IMR-90 (cell line): ENCODE measurements at regions not wholly inside any gene's neighbourhood (a gene's known extent, or its start where the extent isn't known, plus 50 kb on each side); places are given as distances from the start of the nearest gene placed in this dataset.

ENCODE experiments used
- BHLHE40 ChIP-seq: fragments of 150-350 bp; IDR thresholded peaks from 2 replicates; pipeline ENCODE4 v1.6.1; 2016; ENCODE audit warnings: mild to moderate bottlenecking, low read depth, low read length
- CEBPB ChIP-seq: IDR thresholded peaks from 2 replicates; pipeline ENCODE4 v1.6.1; 2012; ENCODE audit warnings: low read depth, low read length, improper control_type of control experiment
- CHD1 ChIP-seq: IDR thresholded peaks from 2 replicates; pipeline ENCODE4 v1.6.1; 2012; ENCODE audit warnings: low read depth, low read length, improper control_type of control experiment
- MAFK ChIP-seq: IDR thresholded peaks from 2 replicates; pipeline ENCODE4 v1.6.1; 2012; ENCODE audit warnings: low read depth, low read length, improper control_type of control experiment
- MAZ ChIP-seq: IDR thresholded peaks from 2 replicates; pipeline ENCODE4 v1.6.1; 2012; ENCODE audit warnings: low read depth, mild to moderate bottlenecking, low read length, improper control_type of control experiment, moderate library complexity, borderline replicate concordance
- MXI1 ChIP-seq: IDR thresholded peaks from 2 replicates; pipeline ENCODE4 v1.6.1; 2012; ENCODE audit warnings: low read depth, mild to moderate bottlenecking, low read length, moderate library complexity, borderline replicate concordance
- NFE2L2 ChIP-seq: fragments of 150-350 bp; IDR thresholded peaks from 2 replicates; pipeline ENCODE4 v1.6.1; 2016; ENCODE audit warnings: low read depth, mild to moderate bottlenecking, low read length
- POLR2A ChIP-seq: IDR thresholded peaks from 2 replicates; pipeline ENCODE4 v1.6.1; 2012; ENCODE audit warnings: mild to moderate bottlenecking, low read depth, low read length
- RAD21 ChIP-seq: IDR thresholded peaks from 2 replicates; pipeline ENCODE4 v1.6.1; 2012; ENCODE audit warnings: low read length, improper control_type of control experiment
- RCOR1 ChIP-seq: IDR thresholded peaks from 2 replicates; pipeline ENCODE4 v1.6.1; 2012; ENCODE audit warnings: mild to moderate bottlenecking, low read length, improper control_type of control experiment; ENCODE audit not compliant: insufficient replicate concordance
- RFX5 ChIP-seq: IDR thresholded peaks from 2 replicates; pipeline ENCODE4 v1.8.0; 2012; ENCODE audit warnings: low read depth, mild to moderate bottlenecking, low read length, moderate library complexity
- SMC3 ChIP-seq: fragments of 150-350 bp; IDR thresholded peaks from 2 replicates; pipeline ENCODE4 v1.6.1; 2016; ENCODE audit warnings: low read depth, mild to moderate bottlenecking, antibody characterized with exemption, low read length, moderate library complexity
- TF ChIP-seq, protein P1 (sequence below): conservative IDR thresholded peaks from 2 replicates; pipeline ENCODE4 v1.5.1; 2012; ENCODE audit warnings: mild to moderate bottlenecking, low read depth, low read length, improper control_type of control experiment
- TF ChIP-seq, protein P2 (sequence below): fragments of 150-350 bp; IDR thresholded peaks from 2 replicates; pipeline ENCODE4 v1.6.1; 2017; ENCODE audit warnings: mild to moderate bottlenecking, antibody characterized with exemption, low read length, low read depth

DNA sequence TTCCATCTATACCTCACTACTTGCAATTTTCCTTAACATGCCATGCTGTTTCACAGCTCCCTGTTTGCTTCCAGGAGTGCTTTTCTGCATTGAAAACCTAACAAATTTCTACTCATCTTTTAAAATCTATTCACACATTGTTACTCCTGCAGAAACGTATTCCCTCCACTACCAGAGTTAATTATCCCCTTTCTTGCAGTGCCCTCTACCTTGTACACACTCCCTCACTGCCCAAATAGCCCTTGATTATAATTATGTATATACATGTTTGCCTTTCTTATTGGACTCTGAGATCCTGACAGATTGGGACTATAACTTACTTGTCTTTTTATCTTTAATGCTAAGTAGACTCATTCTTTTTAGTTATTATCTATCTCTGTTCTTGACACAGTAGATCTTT, 325.0 kb downstream of the OXSM start:
- TF ChIP-seq, protein P1, sequence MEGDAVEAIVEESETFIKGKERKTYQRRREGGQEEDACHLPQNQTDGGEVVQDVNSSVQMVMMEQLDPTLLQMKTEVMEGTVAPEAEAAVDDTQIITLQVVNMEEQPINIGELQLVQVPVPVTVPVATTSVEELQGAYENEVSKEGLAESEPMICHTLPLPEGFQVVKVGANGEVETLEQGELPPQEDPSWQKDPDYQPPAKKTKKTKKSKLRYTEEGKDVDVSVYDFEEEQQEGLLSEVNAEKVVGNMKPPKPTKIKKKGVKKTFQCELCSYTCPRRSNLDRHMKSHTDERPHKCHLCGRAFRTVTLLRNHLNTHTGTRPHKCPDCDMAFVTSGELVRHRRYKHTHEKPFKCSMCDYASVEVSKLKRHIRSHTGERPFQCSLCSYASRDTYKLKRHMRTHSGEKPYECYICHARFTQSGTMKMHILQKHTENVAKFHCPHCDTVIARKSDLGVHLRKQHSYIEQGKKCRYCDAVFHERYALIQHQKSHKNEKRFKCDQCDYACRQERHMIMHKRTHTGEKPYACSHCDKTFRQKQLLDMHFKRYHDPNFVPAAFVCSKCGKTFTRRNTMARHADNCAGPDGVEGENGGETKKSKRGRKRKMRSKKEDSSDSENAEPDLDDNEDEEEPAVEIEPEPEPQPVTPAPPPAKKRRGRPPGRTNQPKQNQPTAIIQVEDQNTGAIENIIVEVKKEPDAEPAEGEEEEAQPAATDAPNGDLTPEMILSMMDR = no peak
- TF ChIP-seq MAFK (no peak), POLR2A (no peak), MXI1 (no peak), BHLHE40 (no peak), RAD21 (no peak), CHD1 (no peak), MAZ (no peak), RFX5 (no peak), RCOR1 (no peak), SMC3 (no peak), NFE2L2 (no peak), CEBPB (no peak)
- TF ChIP-seq, protein P2, sequence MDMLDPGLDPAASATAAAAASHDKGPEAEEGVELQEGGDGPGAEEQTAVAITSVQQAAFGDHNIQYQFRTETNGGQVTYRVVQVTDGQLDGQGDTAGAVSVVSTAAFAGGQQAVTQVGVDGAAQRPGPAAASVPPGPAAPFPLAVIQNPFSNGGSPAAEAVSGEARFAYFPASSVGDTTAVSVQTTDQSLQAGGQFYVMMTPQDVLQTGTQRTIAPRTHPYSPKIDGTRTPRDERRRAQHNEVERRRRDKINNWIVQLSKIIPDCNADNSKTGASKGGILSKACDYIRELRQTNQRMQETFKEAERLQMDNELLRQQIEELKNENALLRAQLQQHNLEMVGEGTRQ = no peak
